Activated CD8-positive, alpha-beta memory T cell treated with anti-CD3 and anti-CD28 coated beads, Interleukin-2, amount 50 U/mL, for 48 hours (primary cell): ENCODE measurements at regions not wholly inside any gene's neighbourhood (a gene's known extent, or its start where the extent isn't known, plus 50 kb on each side); places are given as distances from the start of the nearest gene placed in this dataset.

ENCODE experiments used
- DNase-seq: peaks from one replicate; pipeline ENCODE4 v3.0.0-alpha.2; 2020

DNA sequence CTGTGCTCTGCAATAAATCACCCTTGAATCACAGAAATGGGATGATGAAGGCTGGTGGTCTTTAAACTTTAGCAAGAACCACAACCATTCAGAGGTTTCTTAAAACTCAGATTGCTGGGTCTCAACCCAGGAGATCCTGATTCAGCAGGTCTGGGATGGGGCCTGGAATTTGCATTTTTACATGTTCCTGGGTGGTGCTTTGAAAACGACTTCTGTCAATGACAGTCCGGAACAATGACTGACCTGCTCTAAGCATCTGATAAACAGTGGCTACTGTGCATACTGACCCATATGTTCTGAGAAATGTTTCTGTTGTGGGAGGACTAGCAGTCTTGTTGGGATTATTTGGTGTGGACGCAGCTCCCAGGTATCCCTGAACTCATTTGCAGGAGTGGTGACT lies 92.7 kb downstream of the GADD45G start:
- DNase-seq: no peak

DNA sequence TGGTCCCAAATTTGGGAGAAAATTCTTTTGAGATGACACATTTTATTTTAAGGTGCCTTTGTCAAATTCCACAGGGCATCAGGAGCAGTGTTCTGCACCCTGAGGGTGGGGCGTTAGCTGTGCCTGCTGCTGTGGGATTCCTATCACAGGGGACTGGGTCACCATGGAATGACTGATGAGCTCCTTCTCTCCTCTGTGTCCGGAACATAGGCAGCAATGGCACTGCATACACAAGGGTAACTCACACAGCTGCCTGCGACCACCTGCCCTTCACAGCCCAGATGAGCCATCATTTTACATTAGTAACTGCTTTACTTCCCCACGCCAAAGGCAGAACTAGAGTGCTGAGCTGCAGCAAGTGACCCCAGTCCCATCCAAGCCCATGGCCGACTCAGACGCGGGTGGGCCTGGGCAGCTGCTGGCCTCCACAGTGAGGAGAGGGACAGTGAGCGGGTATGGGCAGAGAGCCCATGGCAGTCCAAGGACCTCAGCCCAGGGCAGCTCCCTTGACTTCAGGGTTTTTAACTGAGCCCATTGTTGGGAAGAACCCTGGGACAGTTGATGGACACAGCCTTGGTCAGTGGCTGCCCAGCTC lies 93.7 kb downstream of the GADD45G start:
- no peak for DNase-seq

DNA sequence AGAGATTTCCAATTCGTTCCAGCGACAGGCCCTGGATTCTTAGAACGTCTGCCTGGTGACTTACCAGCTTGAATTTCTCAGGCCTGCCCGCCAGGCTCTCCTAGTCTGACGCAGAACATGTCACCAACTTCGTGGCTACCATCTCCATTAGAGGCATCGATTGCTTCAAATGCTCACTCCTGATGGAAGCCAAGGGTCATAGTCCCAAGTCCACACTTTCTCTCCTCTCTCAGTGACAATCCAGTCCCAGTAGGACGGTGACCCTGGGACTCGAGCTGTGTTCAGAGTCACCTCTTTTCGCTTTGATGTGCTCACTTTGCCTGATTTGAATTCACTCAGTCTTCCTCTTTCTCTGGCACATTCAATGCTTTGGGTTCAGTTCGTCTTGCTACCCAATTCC lies 94.8 kb downstream of the GADD45G start:
- no peak for DNase-seq

GRCh38 chr9:89701221-89701798 lies 96.5 kb downstream of the GADD45G start:
- peak; percentile 82 for DNase-seq

DNA sequence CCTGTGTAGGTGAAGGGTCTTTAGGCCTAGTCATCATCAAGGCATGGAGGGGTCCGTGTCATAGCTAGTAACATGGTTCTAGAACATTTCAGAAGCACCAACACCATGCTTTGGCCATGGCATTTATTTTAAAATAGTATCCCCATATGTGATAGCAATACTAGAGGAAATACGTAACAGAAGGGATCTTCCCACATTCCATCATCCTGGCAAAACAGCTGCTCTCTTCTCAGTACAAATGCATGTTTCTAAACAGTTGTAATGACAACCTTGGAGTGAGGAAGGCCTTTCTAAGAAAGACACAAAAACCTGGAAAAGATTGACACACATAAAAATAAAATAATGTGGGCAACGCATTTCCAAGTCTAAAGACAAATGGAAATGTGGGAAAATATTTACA lies 97.6 kb downstream of the GADD45G start:
- no peak for DNase-seq

GRCh38 chr9:89705651-89706050 lies 100.8 kb downstream of the GADD45G start:
- no peak for DNase-seq

DNA sequence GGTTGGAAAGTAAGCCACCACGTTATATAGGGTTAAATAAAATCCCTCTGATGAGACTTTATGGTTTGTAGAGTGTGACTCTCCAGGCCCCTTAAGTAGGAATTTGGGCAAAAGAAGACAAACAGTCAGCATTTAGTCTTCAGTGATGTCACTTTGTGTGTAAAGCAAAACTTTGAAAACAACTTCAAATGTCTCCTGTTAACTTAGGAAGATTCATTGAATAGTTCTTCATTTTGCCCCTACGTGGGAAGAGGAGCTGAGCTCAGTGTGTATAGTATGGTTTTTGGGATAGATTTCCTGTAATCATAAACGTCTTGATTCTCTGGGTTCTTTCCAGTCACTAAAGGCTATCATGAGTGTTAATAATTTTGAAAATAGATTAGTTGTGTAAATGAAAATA lies 101.3 kb downstream of the GADD45G start:
- DNase-seq: no peak

- no peak for DNase-seq
These were observed 101.9 kb downstream of the GADD45G start for GRCh38 chr9:89706731-89707191.

DNA sequence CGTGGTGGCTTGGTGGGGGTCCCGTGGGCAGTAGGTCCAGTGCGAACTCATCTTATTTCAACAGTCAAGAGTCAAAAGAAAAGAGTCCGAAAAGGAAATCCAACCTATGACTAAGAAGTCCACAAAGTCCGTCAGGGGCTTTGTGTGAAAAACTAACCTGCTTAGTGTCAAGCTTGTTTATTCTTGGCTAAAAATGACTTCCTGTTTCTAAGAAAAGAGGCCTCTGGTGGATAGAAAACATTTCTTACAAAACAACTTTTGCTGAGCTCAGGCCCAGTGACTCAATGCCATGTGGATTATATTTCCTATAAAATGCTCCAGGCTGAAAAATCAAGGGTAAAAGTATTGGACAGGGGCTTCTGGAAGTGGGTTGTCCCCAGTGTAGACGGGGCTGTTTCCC lies 105.9 kb downstream of the GADD45G start:
- DNase-seq: no peak

DNA sequence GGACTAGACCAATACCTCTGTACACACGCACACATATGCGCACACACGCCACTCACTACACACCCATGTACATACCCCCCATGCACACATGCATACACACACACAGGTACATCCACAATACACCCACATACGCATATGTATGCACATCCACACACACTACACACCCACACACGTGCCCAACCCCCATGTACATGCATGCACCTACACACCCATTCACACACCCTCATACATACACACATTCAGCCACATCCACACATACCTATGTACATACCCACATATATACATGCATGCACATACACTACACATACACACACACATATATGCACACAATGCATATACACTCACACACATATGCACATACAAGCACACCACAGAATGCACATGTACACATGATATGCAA lies 107.1 kb downstream of the GADD45G start:
- DNase-seq: no peak

DNA sequence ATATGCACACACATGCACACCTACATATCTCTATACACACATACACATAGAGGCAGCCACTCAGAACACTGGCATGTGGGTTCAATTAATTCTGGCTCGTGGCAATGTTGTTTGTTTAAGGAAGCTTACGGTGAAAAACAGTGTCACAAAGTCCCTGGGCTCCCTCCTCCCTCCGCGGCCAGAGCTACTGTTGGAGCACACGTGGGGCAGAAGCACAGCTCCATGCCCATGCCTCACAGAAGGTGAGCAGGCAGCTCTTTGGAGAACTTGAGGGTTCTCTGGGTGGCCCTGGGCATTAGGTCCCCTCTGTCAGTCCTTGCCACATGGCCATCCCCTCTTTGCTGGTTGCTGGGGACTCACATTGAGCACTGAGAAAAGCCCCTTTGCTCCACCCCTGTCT lies 107.5 kb downstream of the GADD45G start:
- DNase-seq: no peak

- no peak for DNase-seq
These were observed 109.5 kb downstream of the GADD45G start for GRCh38 chr9:89714321-89714720.

- DNase-seq: no peak
These were observed 110.6 kb downstream of the GADD45G start for GRCh38 chr9:89715318-89715858.

GRCh38 chr9:89715881-89716280 lies 111.1 kb downstream of the GADD45G start:
- no peak for DNase-seq

- DNase-seq: no peak
These were observed 111.7 kb downstream of the GADD45G start for GRCh38 chr9:89716559-89716958.

GRCh38 chr9:89718176-89718575 lies 113.4 kb downstream of the GADD45G start:
- no peak for DNase-seq

- DNase-seq: no peak
These were observed 113.8 kb downstream of the GADD45G start for GRCh38 chr9:89718651-89719050.

- DNase-seq: no peak
These were observed 114.4 kb downstream of the GADD45G start for GRCh38 chr9:89719202-89719601.

DNA sequence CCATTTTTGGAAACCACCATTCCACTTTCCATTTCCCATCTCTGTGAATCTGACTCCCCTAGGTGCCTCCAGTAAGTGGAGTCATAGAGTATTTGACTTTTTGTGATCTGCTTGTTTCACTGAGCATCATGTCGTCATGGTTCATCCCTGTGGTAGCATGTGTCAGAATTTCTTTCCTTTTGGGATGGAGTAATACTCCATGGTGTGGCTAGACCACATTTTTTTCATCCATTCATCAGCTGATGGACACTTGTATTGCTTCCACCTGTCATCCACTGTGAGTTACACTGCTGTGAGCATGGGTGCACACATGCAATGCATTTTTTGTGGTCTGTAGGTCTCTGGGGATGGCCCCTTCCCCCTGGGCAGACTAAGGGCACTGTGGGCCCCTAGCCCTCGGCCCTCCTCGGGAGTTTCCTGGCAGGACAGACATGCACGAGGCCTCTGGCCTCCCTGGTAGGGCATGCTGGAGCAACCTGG lies 115.9 kb downstream of the GADD45G start:
- DNase-seq: no peak

GRCh38 chr9:89721176-89721700 lies 116.4 kb downstream of the GADD45G start:
- DNase-seq: no peak

DNA sequence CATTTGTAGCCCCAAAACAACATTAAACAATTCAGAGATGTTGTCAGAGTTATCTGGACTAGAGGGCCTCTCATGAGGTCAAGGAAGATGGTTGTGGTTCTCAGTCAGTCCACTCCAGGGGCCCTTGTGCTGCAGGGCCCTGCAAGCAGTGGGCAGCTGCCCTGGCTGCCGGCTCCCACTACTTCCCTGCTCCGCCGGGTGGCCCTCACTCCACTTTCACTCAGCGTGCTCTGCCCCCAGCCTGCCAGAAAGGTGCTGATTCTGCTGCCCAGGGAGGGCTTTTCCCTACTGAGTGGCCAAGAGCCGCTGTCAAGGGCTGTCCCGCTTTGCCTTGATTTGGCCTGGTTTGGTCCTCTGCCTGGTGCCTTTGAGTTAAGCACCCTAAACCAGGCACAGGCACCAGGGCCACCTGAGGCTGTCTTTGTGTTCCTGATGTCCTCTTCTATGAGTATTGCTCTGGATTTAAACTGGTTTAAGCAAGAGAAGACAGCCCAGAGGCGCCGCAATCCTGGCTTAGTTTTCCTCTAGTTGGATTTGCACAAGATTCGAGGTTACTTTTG lies 117.2 kb downstream of the GADD45G start:
- DNase-seq: no peak

DNA sequence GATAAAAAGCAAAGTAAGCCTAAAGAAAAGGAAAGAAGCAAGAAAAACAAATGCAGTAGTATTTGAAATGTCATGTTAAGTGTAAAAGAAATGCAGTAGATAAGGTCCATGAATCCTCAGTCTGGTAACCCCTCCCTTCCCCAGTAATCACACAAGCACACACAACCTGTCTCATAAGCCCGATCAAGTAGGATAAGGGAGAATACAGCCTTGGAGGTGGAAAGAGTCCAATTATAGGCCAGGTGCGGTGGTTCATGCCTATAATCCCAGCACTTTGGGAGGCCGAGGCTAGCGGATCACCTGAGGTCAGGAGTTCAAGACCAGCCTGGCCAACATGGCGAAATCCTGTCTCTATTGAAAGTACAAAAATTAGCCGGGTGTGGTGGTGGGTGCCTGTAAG lies 117.9 kb downstream of the GADD45G start:
- no peak for DNase-seq

DNA sequence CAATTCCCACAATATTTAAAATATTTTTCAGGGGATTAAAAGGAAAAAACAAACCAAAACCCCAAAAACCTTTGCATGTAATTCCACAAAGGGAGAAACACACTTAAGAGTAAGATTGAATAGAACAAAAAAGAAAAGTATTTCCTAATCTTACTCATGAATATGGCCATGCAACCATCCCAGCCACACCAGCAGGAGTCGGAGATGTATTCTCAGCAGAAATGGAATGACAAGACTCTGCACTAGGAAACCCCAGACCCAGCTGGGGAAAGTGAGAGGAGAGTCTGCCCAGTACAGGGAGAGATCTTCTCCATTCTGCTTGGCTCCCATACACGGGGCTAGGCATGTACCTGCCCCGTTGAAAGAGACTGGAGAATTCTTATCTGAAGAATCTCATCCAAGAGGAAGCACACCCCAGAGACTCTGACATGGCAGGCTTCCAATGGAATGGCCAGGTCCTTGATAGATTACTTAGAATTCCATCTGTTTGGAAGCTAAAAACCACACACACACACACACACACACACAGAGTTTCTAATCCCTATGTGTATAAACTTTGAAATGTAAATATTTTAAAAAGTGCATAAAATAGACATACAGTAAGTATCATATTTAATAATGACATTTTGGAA lies 118.8 kb downstream of the GADD45G start:
- no peak for DNase-seq

DNA sequence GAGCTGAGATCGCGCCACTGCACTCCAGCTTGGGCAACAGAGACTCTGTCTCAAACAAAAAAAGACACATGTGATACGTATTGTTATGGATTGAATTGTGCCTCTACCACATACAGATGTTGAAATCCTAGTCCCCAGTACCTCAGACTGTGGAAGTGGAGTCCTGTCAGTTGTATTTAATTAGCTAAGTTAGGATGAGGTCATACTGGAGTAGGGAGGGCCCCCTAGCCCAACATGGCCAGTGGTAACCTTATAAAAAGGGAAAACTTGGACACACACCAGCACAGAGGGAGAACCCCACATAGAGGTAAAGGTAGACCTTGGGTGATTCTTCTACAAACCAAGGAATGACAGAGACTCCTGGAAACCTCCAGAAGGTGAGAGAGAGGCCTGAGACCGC lies 119.8 kb downstream of the GADD45G start:
- DNase-seq: no peak
